ENCODE measurements at regions not wholly inside any gene's neighbourhood (a gene's known extent, or its start where the extent isn't known, plus 50 kb on each side); places are given as distances from the start of the nearest gene placed in this dataset.
A peak's percentile ranks its signal among the peaks of the same experiment; 100 is the strongest.

- Histone ChIP-seq H3K4me2 (ENCODE audit: low read length) (no peak overlapping the region), H3K4me1 (peaks cover 15% of the 10 kb centered on the region)
Observed at GRCh38 chr20:21804802-21805201, 99.3 kb downstream of the PAX1 start.

DNA sequence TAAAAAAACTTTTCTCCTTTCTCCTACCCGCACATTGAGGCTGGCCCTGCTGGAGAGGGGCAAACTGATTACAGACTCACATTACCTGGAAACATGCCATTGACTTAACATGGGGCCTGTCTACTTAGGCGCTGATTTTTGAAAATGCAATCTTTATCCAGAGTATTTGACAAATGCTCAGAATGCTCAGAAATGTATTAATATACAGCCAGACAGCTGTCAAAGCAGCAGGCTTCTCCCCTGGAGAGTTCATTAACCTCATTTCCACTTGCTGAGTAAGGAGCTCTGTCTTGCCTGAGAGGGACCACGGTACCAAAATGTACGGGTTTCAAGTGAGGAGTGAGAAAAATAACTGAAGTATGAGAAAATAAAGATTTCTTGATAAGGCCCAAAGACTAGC is 95.7 kb downstream of the PAX1 start:
- peaks cover 23% of the 10 kb centered on the region for H3K4me1 ChIP-seq
- peak overlapping the region; percentile 40 for H3K27ac ChIP-seq
- H3K27me3 ChIP-seq (ENCODE audit: control insufficient read depth, insufficient read depth, low read length): no peaks in the 10 kb centered on the region
- H2AFZ ChIP-seq: peak overlapping the region; percentile 51
- H3K79me2 ChIP-seq: no peaks in the 10 kb centered on the region
- H3K4me2 ChIP-seq (ENCODE audit: low read length): peak overlapping the region; percentile 61
- no peak overlapping the region for H3K9ac ChIP-seq
- peak overlapping the region; percentile 8 for H3K4me3 ChIP-seq (ENCODE audit: low read depth, low read length)
- no peaks in the 10 kb centered on the region for H3K9me3 ChIP-seq (ENCODE audit: control insufficient read depth, low read length)
- H3K36me3 ChIP-seq (ENCODE audit: control insufficient read depth, insufficient read depth, low read length): no peaks in the 10 kb centered on the region
- TF ChIP-seq, protein P1, sequence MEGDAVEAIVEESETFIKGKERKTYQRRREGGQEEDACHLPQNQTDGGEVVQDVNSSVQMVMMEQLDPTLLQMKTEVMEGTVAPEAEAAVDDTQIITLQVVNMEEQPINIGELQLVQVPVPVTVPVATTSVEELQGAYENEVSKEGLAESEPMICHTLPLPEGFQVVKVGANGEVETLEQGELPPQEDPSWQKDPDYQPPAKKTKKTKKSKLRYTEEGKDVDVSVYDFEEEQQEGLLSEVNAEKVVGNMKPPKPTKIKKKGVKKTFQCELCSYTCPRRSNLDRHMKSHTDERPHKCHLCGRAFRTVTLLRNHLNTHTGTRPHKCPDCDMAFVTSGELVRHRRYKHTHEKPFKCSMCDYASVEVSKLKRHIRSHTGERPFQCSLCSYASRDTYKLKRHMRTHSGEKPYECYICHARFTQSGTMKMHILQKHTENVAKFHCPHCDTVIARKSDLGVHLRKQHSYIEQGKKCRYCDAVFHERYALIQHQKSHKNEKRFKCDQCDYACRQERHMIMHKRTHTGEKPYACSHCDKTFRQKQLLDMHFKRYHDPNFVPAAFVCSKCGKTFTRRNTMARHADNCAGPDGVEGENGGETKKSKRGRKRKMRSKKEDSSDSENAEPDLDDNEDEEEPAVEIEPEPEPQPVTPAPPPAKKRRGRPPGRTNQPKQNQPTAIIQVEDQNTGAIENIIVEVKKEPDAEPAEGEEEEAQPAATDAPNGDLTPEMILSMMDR (IDR thresholded peaks at IDR 0.05): no peak

More at GRCh38 chr20:21804802-21805201, 99.3 kb downstream of the PAX1 start:
- Histone ChIP-seq H3K79me2 (no peaks in the 10 kb centered on the region), H3K9ac (no peak overlapping the region), H3K27me3 (ENCODE audit: control insufficient read depth, insufficient read depth, low read length) (no peaks in the 10 kb centered on the region), H3K27ac (no peak overlapping the region), H3K9me3 (ENCODE audit: control insufficient read depth, low read length) (no peaks in the 10 kb centered on the region), H3K36me3 (ENCODE audit: control insufficient read depth, insufficient read depth, low read length) (no peaks in the 10 kb centered on the region), H3K4me3 (ENCODE audit: low read depth, low read length) (no peak overlapping the region), H2AFZ (peak overlapping the region; percentile 23)
- TF ChIP-seq, protein P1 (IDR thresholded peaks at IDR 0.05): no peak

DNA sequence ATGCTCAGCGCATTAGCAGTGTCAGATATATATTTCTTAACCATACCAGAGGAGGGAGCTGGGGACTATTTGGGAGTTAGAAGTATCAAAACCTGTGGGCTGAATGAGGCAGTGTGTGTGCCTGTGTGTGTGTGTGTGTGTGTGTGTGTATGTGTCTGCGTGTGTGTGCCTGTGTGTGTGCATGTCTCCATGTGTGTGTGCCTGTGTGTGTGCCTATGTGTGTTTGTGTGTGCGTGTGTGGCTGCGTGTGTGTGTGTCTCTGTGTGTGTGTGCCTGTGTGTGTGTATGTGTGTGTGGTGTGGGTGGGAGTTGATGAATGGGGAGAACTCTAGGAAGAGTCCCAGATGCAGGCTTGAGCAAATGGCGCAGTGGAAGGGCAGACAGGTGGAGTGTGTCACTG is 92.9 kb downstream of the PAX1 start:
- no peaks in the 10 kb centered on the region for H3K9me3 ChIP-seq (ENCODE audit: control insufficient read depth, low read length)
- no peaks in the 10 kb centered on the region for H3K36me3 ChIP-seq (ENCODE audit: control insufficient read depth, insufficient read depth, low read length)
- no peak overlapping the region for H3K4me3 ChIP-seq (ENCODE audit: low read depth, low read length)
- TF ChIP-seq, protein P1 (IDR thresholded peaks at IDR 0.05): no peak
- peaks cover 23% of the 10 kb centered on the region for H3K4me1 ChIP-seq
- no peaks in the 10 kb centered on the region for H3K27me3 ChIP-seq (ENCODE audit: control insufficient read depth, insufficient read depth, low read length)
- no peak overlapping the region for H3K4me2 ChIP-seq (ENCODE audit: low read length)
- H3K9ac ChIP-seq: no peak overlapping the region
- no peak overlapping the region for H2AFZ ChIP-seq
- H3K27ac ChIP-seq: no peak overlapping the region
- H3K79me2 ChIP-seq: no peaks in the 10 kb centered on the region

DNA sequence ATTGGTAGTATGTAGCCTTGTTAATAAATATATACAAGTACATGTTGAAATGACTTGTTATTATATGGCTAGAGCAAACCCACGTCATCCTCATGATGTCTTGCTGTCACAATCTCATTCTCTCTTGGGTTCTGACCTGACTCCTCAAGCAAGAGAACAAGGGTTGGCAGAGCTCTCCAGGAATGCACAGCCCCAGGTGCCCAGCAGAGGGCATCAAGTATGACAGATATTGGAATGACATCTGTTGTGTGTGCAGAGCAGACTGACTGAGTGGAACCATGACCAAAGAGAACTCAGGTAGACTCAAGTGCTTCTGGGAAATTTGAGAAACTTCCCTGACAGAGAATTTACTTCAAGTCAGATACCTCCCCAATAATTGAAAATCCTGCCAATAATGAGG is 90.6 kb downstream of the PAX1 start:
- TF ChIP-seq, protein P1 (IDR thresholded peaks at IDR 0.05): peak; percentile 44
- Histone ChIP-seq H2AFZ (no peak overlapping the region), H3K9ac (no peak overlapping the region), H3K27me3 (ENCODE audit: control insufficient read depth, insufficient read depth, low read length) (no peaks in the 10 kb centered on the region), H3K4me2 (ENCODE audit: low read length) (no peak overlapping the region), H3K36me3 (ENCODE audit: control insufficient read depth, insufficient read depth, low read length) (no peaks in the 10 kb centered on the region), H3K9me3 (ENCODE audit: control insufficient read depth, low read length) (no peaks in the 10 kb centered on the region), H3K4me3 (ENCODE audit: low read depth, low read length) (no peak overlapping the region), H3K79me2 (no peaks in the 10 kb centered on the region), H3K27ac (no peak overlapping the region), H3K4me1 (peaks cover 18% of the 10 kb centered on the region)

DNA sequence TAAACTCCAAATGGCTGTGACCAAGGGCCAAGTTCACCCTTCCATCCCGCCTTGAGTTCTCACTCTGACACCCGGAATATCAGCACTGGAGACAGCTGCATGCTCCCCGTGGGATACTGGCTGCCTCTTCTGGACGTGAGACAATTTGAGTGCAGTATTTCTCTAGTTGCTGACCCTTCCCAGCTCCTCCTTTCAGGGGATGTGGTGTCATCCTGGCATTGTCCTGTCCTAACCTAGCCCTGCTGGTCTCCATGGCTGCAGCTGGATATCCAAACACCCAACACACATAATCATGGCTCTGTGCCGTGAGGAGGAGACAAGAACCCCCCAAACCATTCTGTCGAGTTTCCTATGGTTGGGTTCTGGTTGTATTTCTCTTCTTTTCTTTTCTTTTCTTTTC is 82.6 kb downstream of the PAX1 start:
- Histone ChIP-seq H3K4me3 (ENCODE audit: low read depth, low read length) (no peak overlapping the region), H3K79me2 (no peaks in the 10 kb centered on the region), H3K36me3 (ENCODE audit: control insufficient read depth, insufficient read depth, low read length) (no peaks in the 10 kb centered on the region), H2AFZ (no peak overlapping the region), H3K4me2 (ENCODE audit: low read length) (no peak overlapping the region), H3K27me3 (ENCODE audit: control insufficient read depth, insufficient read depth, low read length) (no peaks in the 10 kb centered on the region), H3K9ac (no peak overlapping the region), H3K4me1 (no peaks in the 10 kb centered on the region), H3K27ac (no peak overlapping the region), H3K9me3 (ENCODE audit: control insufficient read depth, low read length) (no peaks in the 10 kb centered on the region)
- TF ChIP-seq, protein P1 (IDR thresholded peaks at IDR 0.05): no peak

Measured in parathyroid adenoma (tissue), 2 donors.